K562 (cell line): ENCODE measurements at regions not wholly inside any gene's neighbourhood (a gene's known extent, or its start where the extent isn't known, plus 50 kb on each side); places are given as distances from the start of the nearest gene placed in this dataset.

Experiments used
- ATAC-seq: fragments of 200-7000 bp; cut with Tn5 transposase; 3 replicates; pipeline ENCODE4 v1.9.1; 2020; ENCODE audit warnings: moderate library complexity
- BruUV-seq: library from RNA; stranded (reverse); fragments of 400-500 nt; replicated peaks from 2 replicates; lab custom pipeline; 2021; lab: Mats Ljungman, UMichigan
- CTCF ChIA-PET: fragments of 300-600 bp; formaldehyde crosslinking; extraction: SDS; loops from one replicate; lab custom pipeline; 2021; ENCODE audit warnings: low intra/inter-chr PET ratio; lab: Yijun Ruan, JAX
- POLR2A ChIA-PET: fragments of 300-600, 350-650 bp; sonication (Branson Sonifier 250); formaldehyde crosslinking; extraction: SDS; loops from one replicate; lab custom pipeline; 2021; ENCODE audit warnings: antibody characterized with exemption, inconsistent platforms; lab: Yijun Ruan, JAX
- DNase-seq, 4 experiments: peaks; one replicate each; pipeline versions ENCODE4 v3.0.0 to v3.0.0-alpha.2; 2011 to 2018; ENCODE audit warnings: low spot score in 3 of 4, mixed read lengths in 3 of 4; ENCODE audit errors: extremely low read depth in 1 of 4
- FAIRE-seq: peaks from 2 replicates; lab custom pipeline; 2011; peaks lifted over from hg19 to GRCh38; lab: Jason Lieb, UNC
- H2AFZ ChIP-seq: 2 replicates; pipeline ENCODE4 v1.6.0; 2011; ENCODE audit warnings: low read depth, low read length, control low read depth, inconsistent platforms
- H3K27ac ChIP-seq: fragments of 200-600 bp; 3 replicates; pipeline ENCODE4 v1.8.0; 2011; ENCODE audit warnings: low read depth, mild to moderate bottlenecking, control low read depth, inconsistent platforms, low read length, moderate library complexity, mixed read lengths; ENCODE audit errors: extremely low read depth
- H3K27me3 ChIP-seq, 2 experiments: fragments of 300-600 bp in 1 of 2; 2 replicates in 1 of 2; 3 replicates in 1 of 2; pipeline versions ENCODE4 v1.6.0 to v1.8.0; 2011; ENCODE audit warnings: inconsistent platforms in 2 of 2, low read length in 2 of 2, mild to moderate bottlenecking in 1 of 2, mixed read lengths in 1 of 2, moderate library complexity in 1 of 2; ENCODE audit not compliant: control insufficient read depth in 2 of 2, insufficient read depth in 2 of 2
- H3K36me3 ChIP-seq: fragments of 300-600 bp; 3 replicates; pipeline ENCODE4 v1.8.0; 2011; ENCODE audit warnings: mild to moderate bottlenecking, low read length, inconsistent platforms; ENCODE audit not compliant: control insufficient read depth, insufficient read depth
- H3K4me1 ChIP-seq, 2 experiments: fragments of 200-600 bp in 1 of 2; replicated peaks in 1 of 2; 2 replicates in 1 of 2; 3 replicates in 1 of 2; pipeline versions ENCODE4 v1.5.1 to v1.8.0; 2011; ENCODE audit warnings: inconsistent platforms in 2 of 2, low read length in 2 of 2, mild to moderate bottlenecking in 1 of 2, mixed read lengths in 1 of 2, moderate library complexity in 1 of 2; ENCODE audit not compliant: control insufficient read depth in 2 of 2, insufficient read depth in 2 of 2
- H3K4me2 ChIP-seq: 2 replicates; pipeline ENCODE4 v1.6.1; 2011; ENCODE audit warnings: low read length, control low read depth, inconsistent platforms, mixed read lengths; ENCODE audit not compliant: insufficient read depth
- H3K4me3 ChIP-seq: fragments of 200-600 bp; sonication (generic), shearing (Covaris generic); 2 replicates; pipeline ENCODE4 v1.5.1; 2016; ENCODE audit warnings: control low read depth, inconsistent platforms
- H3K79me2 ChIP-seq: fragments of 200-600 bp; 3 replicates; pipeline ENCODE4 v1.8.0; 2011; ENCODE audit warnings: low read length, inconsistent platforms; ENCODE audit not compliant: control insufficient read depth, insufficient read depth
- H3K9ac ChIP-seq, 2 experiments: 2 replicates each; pipeline versions ENCODE4 v1.6.0 to v1.6.1; 2011; ENCODE audit warnings: low read depth in 2 of 2, low read length in 2 of 2, control low read depth in 1 of 2, inconsistent platforms in 1 of 2, mild to moderate bottlenecking in 1 of 2, mixed read lengths in 1 of 2; ENCODE audit not compliant: insufficient read depth in 1 of 2
- H3K9me1 ChIP-seq: one replicate; pipeline ENCODE4 v1.6.0; 2011; ENCODE audit warnings: inconsistent platforms, mild to moderate bottlenecking, low read length, moderate library complexity; ENCODE audit not compliant: control insufficient read depth, insufficient read depth
- H3K9me3 ChIP-seq: replicated peaks from 2 replicates; pipeline ENCODE4 v1.5.1; 2011; ENCODE audit warnings: low read depth, low read length, inconsistent platforms; ENCODE audit not compliant: control insufficient read depth, insufficient read depth
- H4K20me1 ChIP-seq: replicated peaks from 2 replicates; pipeline ENCODE4 v1.6.1; 2011; ENCODE audit warnings: low read length, inconsistent platforms, mixed read lengths; ENCODE audit not compliant: control insufficient read depth, insufficient read depth
- EZH2 ChIP-seq: IDR thresholded peaks from 2 replicates; pipeline ENCODE4 v1.6.1; 2012; ENCODE audit warnings: low read depth, mild to moderate bottlenecking, inconsistent platforms, low read length, borderline replicate concordance
- ZNF263 ChIP-seq: sonication (generic); formaldehyde crosslinking; IDR thresholded peaks from 2 replicates; pipeline ENCODE4 v1.8.0; 2022; ENCODE audit warnings: mild to moderate bottlenecking, missing genetic modification reagents, borderline replicate concordance
- WGBS: fragments of 100-300 bp; shearing (Covaris generic); methylation state at CpG from one replicate; pipeline ENCODE4 v1.1.6; 2016; ENCODE audit warnings: low coverage, mixed read lengths; ENCODE audit not compliant: insufficient coverage; ENCODE audit errors: missing lambda C conversion rate; 5-methylcytosine and 5-hydroxymethylcytosine counted together
- in situ Hi-C: fragments of 300-500 bp; cut with MboI; formaldehyde crosslinking; loops from 4 replicates; pipeline ENCODE4 v1.15.0; 2018; ENCODE audit warnings: inconsistent platforms, mixed read lengths
- intact Hi-C: fragments of 100-400 bp; cut with micrococcal nuclease; formaldehyde crosslinking; loops from 2 replicates; pipeline ENCODE4 v1.14.2; 2022
- TF ChIP-seq, protein P1 (sequence below), 2 experiments: fragments of 450-650 bp; conservative IDR thresholded peaks; 2 replicates each; pipeline ENCODE4 v1.6.1; 2017; ENCODE audit warnings: mild to moderate bottlenecking in 2 of 2, moderate library complexity in 2 of 2

DNA sequence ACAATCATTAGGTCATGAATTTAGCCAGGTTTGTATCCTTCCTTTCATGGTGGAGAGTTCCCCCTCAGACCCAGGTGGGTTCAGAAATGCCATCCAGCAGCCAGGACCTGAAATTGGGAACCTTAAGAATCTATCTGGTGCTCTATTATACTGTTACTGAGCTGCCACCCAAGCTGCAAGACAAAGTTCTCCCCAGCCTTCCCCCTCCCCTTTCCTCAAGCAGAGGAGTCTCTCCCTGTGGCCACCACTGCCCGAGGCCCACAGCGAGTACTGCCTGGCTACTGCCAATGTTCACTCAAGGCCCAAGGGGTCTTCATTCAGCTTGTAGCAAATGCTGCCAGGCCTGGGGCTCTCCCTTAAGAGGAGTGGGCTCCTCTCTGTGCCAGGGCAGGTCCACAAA, 133.8 kb downstream of the TMEM38B start:
- H3K27ac ChIP-seq = no peak overlapping the region
- in situ Hi-C loops = loop anchor here (25.0 kb wide), 1 partner anchor 216 kb away; no protein-coding TSS in a partner anchor
- no peaks in the 10 kb centered on the region for H3K79me2 ChIP-seq
- H3K27me3 ChIP-seq = no peaks in the 10 kb centered on the region
- no peaks in the 10 kb centered on the region for H3K4me1 ChIP-seq
- no peak for FAIRE-seq
- ChIA-PET POLR2A (interaction anchor here (0.6 kb wide), 1 partner anchor 18 kb away, joined by 3 read pairs; no protein-coding TSS in a partner anchor), CTCF (no interaction called here)
- no peak overlapping the region for H3K4me2 ChIP-seq
- no TSS peak for BruUV-seq
- H4K20me1 ChIP-seq = no peaks in the 10 kb centered on the region
- TF ChIP-seq EZH2 (no peak), ZNF263 (no peak)
- TF ChIP-seq, protein P1, sequence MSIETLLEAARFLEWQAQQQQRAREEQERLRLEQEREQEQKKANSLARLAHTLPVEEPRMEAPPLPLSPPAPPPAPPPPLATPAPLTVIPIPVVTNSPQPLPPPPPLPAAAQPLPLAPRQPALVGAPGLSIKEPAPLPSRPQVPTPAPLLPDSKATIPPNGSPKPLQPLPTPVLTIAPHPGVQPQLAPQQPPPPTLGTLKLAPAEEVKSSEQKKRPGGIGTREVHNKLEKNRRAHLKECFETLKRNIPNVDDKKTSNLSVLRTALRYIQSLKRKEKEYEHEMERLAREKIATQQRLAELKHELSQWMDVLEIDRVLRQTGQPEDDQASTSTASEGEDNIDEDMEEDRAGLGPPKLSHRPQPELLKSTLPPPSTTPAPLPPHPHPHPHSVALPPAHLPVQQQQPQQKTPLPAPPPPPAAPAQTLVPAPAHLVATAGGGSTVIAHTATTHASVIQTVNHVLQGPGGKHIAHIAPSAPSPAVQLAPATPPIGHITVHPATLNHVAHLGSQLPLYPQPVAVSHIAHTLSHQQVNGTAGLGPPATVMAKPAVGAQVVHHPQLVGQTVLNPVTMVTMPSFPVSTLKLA (conservative IDR thresholded peaks at IDR 0.05) = no peak
- intact Hi-C loops = no loop called here
- WGBS = 6% methylated on average over 2 of the region's 2 CpGs
- no peaks in the 10 kb centered on the region for H3K9me3 ChIP-seq
- no peaks in the 10 kb centered on the region for H3K36me3 ChIP-seq
- no peak overlapping the region for H3K9ac ChIP-seq
- no peak overlapping the region for H2AFZ ChIP-seq
- ATAC-seq = no peak
- H3K4me3 ChIP-seq = no peak overlapping the region
- no peaks in the 10 kb centered on the region for H3K9me1 ChIP-seq
- no peak for DNase-seq
